HEK293 (cell line): ENCODE measurements at regions not wholly inside any gene's neighbourhood (a gene's known extent, or its start where the extent isn't known, plus 50 kb on each side); places are given as distances from the start of the nearest gene placed in this dataset.

Experiments
- CTCF ChIA-PET: fragments of 350-600 bp; formaldehyde crosslinking; extraction: SDS; loops from one replicate; lab custom pipeline; 2021; ENCODE audit warnings: antibody characterized with exemption; lab: Yijun Ruan, JAX
- POLR2A ChIA-PET: fragments of 300-600 bp; formaldehyde crosslinking; extraction: SDS; loops from one replicate; lab custom pipeline; 2020; ENCODE audit warnings: antibody characterized with exemption, inconsistent platforms; lab: Yijun Ruan, JAX
- H3K27ac ChIP-seq: fragments of 200-500 bp; sonication (Bioruptor generic); 2 replicates; pipeline ENCODE4 v1.5.1; 2014; ENCODE audit warnings: low read depth, low read length, control low read depth, inconsistent platforms; ENCODE audit errors: extremely low read depth
- H3K36me3 ChIP-seq, 2 experiments: fragments of 200-500 bp in 1 of 2; sonication (Bioruptor generic) in 1 of 2; 1 replicate in 1 of 2; 2 replicates in 1 of 2; pipeline ENCODE4 v1.5.1; 2014 to 2017; ENCODE audit warnings: inconsistent platforms in 2 of 2, low read length in 2 of 2; ENCODE audit not compliant: control insufficient read depth in 2 of 2, insufficient read depth in 1 of 2
- H3K4me1 ChIP-seq: fragments of 200-500 bp; sonication (Bioruptor generic); 2 replicates; pipeline ENCODE4 v1.5.1; 2014; ENCODE audit warnings: mild to moderate bottlenecking, low read length, inconsistent platforms; ENCODE audit not compliant: control insufficient read depth, insufficient read depth
- H3K4me3 ChIP-seq: 2 replicates; pipeline ENCODE4 v1.5.1; 2011; ENCODE audit warnings: low read depth, mild to moderate bottlenecking, control low read depth, low read length, moderate library complexity
- H3K9me3 ChIP-seq: fragments of 200-500 bp; sonication (Bioruptor generic); 2 replicates; pipeline ENCODE4 v1.5.1; 2014; ENCODE audit warnings: low read depth, low read length, inconsistent platforms; ENCODE audit not compliant: control insufficient read depth, insufficient read depth
- BCL6B ChIP-seq: fragments of 450-650 bp; formaldehyde crosslinking; IDR thresholded peaks from 2 replicates; pipeline ENCODE4 v1.5.1; 2017; ENCODE audit warnings: missing biosample characterization, missing genetic modification characterization
- GLI4 ChIP-seq: fragments of 450-650 bp; formaldehyde crosslinking; IDR thresholded peaks from 2 replicates; pipeline ENCODE4 v1.5.1; 2016; ENCODE audit warnings: missing biosample characterization, missing genetic modification characterization
- KLF17 ChIP-seq: fragments of 450-650 bp; formaldehyde crosslinking; IDR thresholded peaks from 2 replicates; pipeline ENCODE4 v1.5.1; 2016; ENCODE audit warnings: missing biosample characterization, missing genetic modification characterization
- MYNN ChIP-seq: fragments of 450-650 bp; formaldehyde crosslinking; IDR thresholded peaks from 2 replicates; pipeline ENCODE4 v1.5.1; 2016; ENCODE audit warnings: missing biosample characterization, missing genetic modification characterization, borderline replicate concordance
- MZF1 ChIP-seq: fragments of 450-650 bp; formaldehyde crosslinking; IDR thresholded peaks from 2 replicates; pipeline ENCODE4 v1.5.1; 2017; ENCODE audit warnings: missing biosample characterization, missing genetic modification characterization, borderline replicate concordance
- SETDB1 ChIP-seq: IDR thresholded peaks from one replicate; pipeline ENCODE4 v1.6.1; 2017; ENCODE audit warnings: mild to moderate bottlenecking, low read length, moderate library complexity, mixed read lengths; ENCODE audit not compliant: insufficient read length
- SP7 ChIP-seq: fragments of 450-650 bp; formaldehyde crosslinking; IDR thresholded peaks from 2 replicates; pipeline ENCODE4 v1.5.1; 2016; ENCODE audit warnings: missing biosample characterization, missing genetic modification characterization
- ZIC2 ChIP-seq: fragments of 450-650 bp; formaldehyde crosslinking; IDR thresholded peaks from 2 replicates; pipeline ENCODE4 v1.5.1; 2016; ENCODE audit warnings: missing biosample characterization, missing genetic modification characterization
- ZNF280C ChIP-seq: fragments of 450-650 bp; formaldehyde crosslinking; IDR thresholded peaks from 2 replicates; pipeline ENCODE4 v1.5.1; 2016; ENCODE audit warnings: missing biosample characterization, missing genetic modification characterization
- ZNF324 ChIP-seq: fragments of 450-650 bp; formaldehyde crosslinking; IDR thresholded peaks from 2 replicates; pipeline ENCODE4 v1.5.1; 2016; ENCODE audit warnings: missing biosample characterization, missing genetic modification characterization
- ZNF335 ChIP-seq: fragments of 450-650 bp; formaldehyde crosslinking; conservative IDR thresholded peaks from 2 replicates; pipeline ENCODE4 v1.5.1; 2016; ENCODE audit warnings: missing biosample characterization, missing genetic modification characterization
- ZNF350 ChIP-seq: fragments of 450-650 bp; formaldehyde crosslinking; IDR thresholded peaks from 2 replicates; pipeline ENCODE4 v1.5.0; 2017; ENCODE audit warnings: missing biosample characterization, mild to moderate bottlenecking, missing genetic modification characterization
- ZNF394 ChIP-seq: fragments of 450-650 bp; formaldehyde crosslinking; IDR thresholded peaks from 2 replicates; pipeline ENCODE4 v1.5.1; 2016; ENCODE audit warnings: missing biosample characterization, missing genetic modification characterization, mild to moderate bottlenecking, moderate library complexity, borderline replicate concordance
- ZNF423 ChIP-seq: fragments of 450-650 bp; formaldehyde crosslinking; IDR thresholded peaks from 2 replicates; pipeline ENCODE4 v1.5.1; 2016; ENCODE audit warnings: missing biosample characterization, missing genetic modification characterization
- ZNF544 ChIP-seq: fragments of 450-650 bp; formaldehyde crosslinking; IDR thresholded peaks from 2 replicates; pipeline ENCODE4 v1.5.0; 2017; ENCODE audit warnings: missing biosample characterization, missing genetic modification characterization
- ZNF555 ChIP-seq: fragments of 450-650 bp; formaldehyde crosslinking; conservative IDR thresholded peaks from 2 replicates; pipeline ENCODE4 v1.5.1; 2017; ENCODE audit warnings: missing biosample characterization, mild to moderate bottlenecking, missing genetic modification characterization, inconsistent platforms
- ZNF600 ChIP-seq: fragments of 450-650 bp; formaldehyde crosslinking; IDR thresholded peaks from 2 replicates; pipeline ENCODE4 v1.5.1; 2016; ENCODE audit warnings: missing biosample characterization, missing genetic modification characterization
- ZNF658 ChIP-seq: fragments of 450-650 bp; formaldehyde crosslinking; IDR thresholded peaks from 2 replicates; pipeline ENCODE4; 2016; ENCODE audit warnings: missing biosample characterization, missing genetic modification characterization
- ZNF707 ChIP-seq: fragments of 450-650 bp; formaldehyde crosslinking; IDR thresholded peaks from 2 replicates; pipeline ENCODE4 v1.5.1; 2016; ENCODE audit warnings: missing biosample characterization, missing genetic modification characterization
- TF ChIP-seq, protein P1 (sequence below): fragments of 450-650 bp; formaldehyde crosslinking; IDR thresholded peaks from 2 replicates; pipeline ENCODE4 v1.5.1; 2016; ENCODE audit warnings: missing biosample characterization, missing genetic modification characterization

DNA sequence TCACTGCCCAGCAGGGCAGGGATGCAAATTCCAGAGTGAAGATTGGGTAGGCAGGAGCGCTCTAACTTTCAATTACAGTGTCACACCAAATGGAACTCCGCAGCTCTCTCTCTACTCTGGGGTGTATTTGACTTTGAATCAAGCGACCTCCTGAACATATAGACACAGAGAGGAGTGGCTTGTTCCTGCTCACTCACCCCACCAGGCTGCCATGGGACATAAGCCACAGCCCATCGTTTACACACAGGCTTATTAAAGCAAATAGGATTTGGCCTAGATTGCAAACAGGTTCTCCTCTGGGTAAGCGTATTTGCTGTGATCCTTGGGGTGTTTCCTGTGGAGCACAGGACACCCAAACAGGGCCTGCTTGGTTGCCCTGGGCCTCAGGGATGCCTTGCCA is 281.6 kb upstream of the CCL2 start (continued):
- no peak for TF ChIP-seq ZNF658
- TF ChIP-seq MZF1 (tag by site-specific recombination) = no peak
- TF ChIP-seq ZNF707 = no peak
- no peak for TF ChIP-seq ZNF324 (tag by site-specific recombination)

DNA sequence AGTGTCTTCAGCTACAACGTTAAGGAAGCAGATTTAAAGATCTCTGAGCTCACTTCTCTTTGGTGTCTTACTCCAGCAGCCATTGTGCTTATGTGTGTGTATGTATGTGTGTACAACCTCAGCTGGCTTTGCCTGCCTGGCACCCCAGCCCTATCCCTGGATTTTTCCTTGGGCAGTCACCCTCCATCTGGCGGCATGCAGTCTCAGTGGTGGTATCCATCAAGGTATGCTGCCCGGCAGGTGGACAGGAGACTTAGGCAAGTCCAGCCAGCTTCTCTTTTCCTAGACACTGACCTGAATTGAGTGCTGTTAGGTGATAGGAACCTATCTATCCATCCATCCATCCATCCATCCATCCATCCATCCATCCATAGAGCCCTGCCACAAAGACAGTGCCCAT is 280.8 kb upstream of the CCL2 start:
- Histone ChIP-seq H3K36me3 (no peaks in the 10 kb centered on the region), H3K4me3 (no peak overlapping the region), H3K4me1 (no peaks in the 10 kb centered on the region), H3K27ac (no peak overlapping the region), H3K9me3 (no peaks in the 10 kb centered on the region)
- CTCF ChIA-PET = interaction anchor here (0.6 to 0.7 kb wide), 2 partner anchors 14 to 226 kb away, joined by 3 read pairs; no protein-coding TSS in a partner anchor
- POLR2A ChIA-PET = no interaction called here
- TF ChIP-seq ZNF544 (tag by site-specific recombination) (no peak), ZNF423 (no peak), ZNF280C (tag by site-specific recombination) (no peak), ZNF555 (tag by site-specific recombination) (no peak), MYNN (no peak), ZNF335 (no peak), SP7 (tag by site-specific recombination) (no peak), ZIC2 (tag by site-specific recombination) (no peak), ZNF350 (no peak), GLI4 (tag by site-specific recombination) (no peak), ZNF394 (tag by site-specific recombination) (no peak), SETDB1 (no peak), ZNF600 (tag by site-specific recombination) (no peak), BCL6B (no peak), KLF17 (no peak)
- TF ChIP-seq, protein P1, sequence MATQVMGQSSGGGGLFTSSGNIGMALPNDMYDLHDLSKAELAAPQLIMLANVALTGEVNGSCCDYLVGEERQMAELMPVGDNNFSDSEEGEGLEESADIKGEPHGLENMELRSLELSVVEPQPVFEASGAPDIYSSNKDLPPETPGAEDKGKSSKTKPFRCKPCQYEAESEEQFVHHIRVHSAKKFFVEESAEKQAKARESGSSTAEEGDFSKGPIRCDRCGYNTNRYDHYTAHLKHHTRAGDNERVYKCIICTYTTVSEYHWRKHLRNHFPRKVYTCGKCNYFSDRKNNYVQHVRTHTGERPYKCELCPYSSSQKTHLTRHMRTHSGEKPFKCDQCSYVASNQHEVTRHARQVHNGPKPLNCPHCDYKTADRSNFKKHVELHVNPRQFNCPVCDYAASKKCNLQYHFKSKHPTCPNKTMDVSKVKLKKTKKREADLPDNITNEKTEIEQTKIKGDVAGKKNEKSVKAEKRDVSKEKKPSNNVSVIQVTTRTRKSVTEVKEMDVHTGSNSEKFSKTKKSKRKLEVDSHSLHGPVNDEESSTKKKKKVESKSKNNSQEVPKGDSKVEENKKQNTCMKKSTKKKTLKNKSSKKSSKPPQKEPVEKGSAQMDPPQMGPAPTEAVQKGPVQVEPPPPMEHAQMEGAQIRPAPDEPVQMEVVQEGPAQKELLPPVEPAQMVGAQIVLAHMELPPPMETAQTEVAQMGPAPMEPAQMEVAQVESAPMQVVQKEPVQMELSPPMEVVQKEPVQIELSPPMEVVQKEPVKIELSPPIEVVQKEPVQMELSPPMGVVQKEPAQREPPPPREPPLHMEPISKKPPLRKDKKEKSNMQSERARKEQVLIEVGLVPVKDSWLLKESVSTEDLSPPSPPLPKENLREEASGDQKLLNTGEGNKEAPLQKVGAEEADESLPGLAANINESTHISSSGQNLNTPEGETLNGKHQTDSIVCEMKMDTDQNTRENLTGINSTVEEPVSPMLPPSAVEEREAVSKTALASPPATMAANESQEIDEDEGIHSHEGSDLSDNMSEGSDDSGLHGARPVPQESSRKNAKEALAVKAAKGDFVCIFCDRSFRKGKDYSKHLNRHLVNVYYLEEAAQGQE (tag by site-specific recombination) = no peak
